ENCODE measurements at regions not wholly inside any gene's neighbourhood (a gene's known extent, or its start where the extent isn't known, plus 50 kb on each side); places are given as distances from the start of the nearest gene placed in this dataset.
A peak's percentile ranks its signal among the peaks of the same experiment; 100 is the strongest.

- Histone ChIP-seq H3K79me1 (ENCODE audit: low read depth in 1 of 2, low read length in 2 of 2) (no peaks in the 10 kb centered on the region), H3K27me3 (ENCODE audit: control insufficient read depth, insufficient read depth, low read length) (no peaks in the 10 kb centered on the region), H3K4me1 (ENCODE audit: control insufficient read depth, insufficient read depth, low read length) (no peaks in the 10 kb centered on the region), H4K8ac (ENCODE audit: low read depth in 2 of 2, low read length in 2 of 2) (no peak overlapping the region), H2AK5ac (ENCODE audit: low read depth, low read length) (no peak overlapping the region), H2AFZ (replicated peaks; ENCODE audit: low read length, poor library complexity) (no peak overlapping the region), H3K9me1 (ENCODE audit: insufficient read depth, low read length) (no peaks in the 10 kb centered on the region), H3K9ac (ENCODE audit: low read depth, low read length) (no peak overlapping the region), H2BK15ac (ENCODE audit: low read depth, low read length) (no peak overlapping the region), H3K27ac (ENCODE audit: insufficient read depth, low read length) (no peak overlapping the region), H2BK5ac (ENCODE audit: low read depth, low read length, poor library complexity, severe bottlenecking) (no peak overlapping the region), H3K56ac (ENCODE audit: extremely low read depth, insufficient read depth, low read length) (no peak overlapping the region), H2BK120ac (ENCODE audit: low read depth, low read length) (no peak overlapping the region), H3K14ac (replicated peaks; ENCODE audit: low read depth, low read length) (no peak overlapping the region), H3K23ac (ENCODE audit: low read depth, low read length) (no peak overlapping the region), H4K5ac (ENCODE audit: low read depth, low read length) (no peak overlapping the region), H2BK20ac (ENCODE audit: low read depth, low read length) (no peak overlapping the region), H2AK9ac (replicated peaks; ENCODE audit: low read depth, low read length, poor library complexity) (no peak overlapping the region), H3K4me3 (ENCODE audit: insufficient read depth, low read depth, low read length) (no peak overlapping the region), H4K91ac (ENCODE audit: insufficient read depth, low read depth, low read length) (no peak overlapping the region), H3K4me2 (ENCODE audit: low read depth, low read length) (no peak overlapping the region), H3K36me3 (ENCODE audit: control insufficient read depth, insufficient read depth, low read length) (no peaks in the 10 kb centered on the region), H3K4ac (ENCODE audit: low read depth, low read length) (no peak overlapping the region), H3K18ac (ENCODE audit: low read depth, low read length) (no peak overlapping the region), H3K9me3 (ENCODE audit: control insufficient read depth, insufficient read depth, low read length) (no peaks in the 10 kb centered on the region), H4K20me1 (ENCODE audit: insufficient read depth, low read length) (no peaks in the 10 kb centered on the region)
- ChIA-PET CTCF (interaction anchor here (0.6 kb wide), 1 partner anchor 15 kb away, joined by 3 read pairs; no protein-coding TSS in a partner anchor), POLR2A (ENCODE audit: unreplicated experiment) (no interaction called here)
- intact Hi-C loops (cut with micrococcal nuclease) = no loop called here
- ATAC-seq (ENCODE audit: low read depth) = peak; percentile 46
- BruUV-seq (replicated peaks) = no TSS peak
- in situ Hi-C loops (cut with MboI; ENCODE audit: low sequenced_read_pairs) = no loop called here
- no peak for TF ChIP-seq SMC3 (IDR thresholded peaks at IDR 0.05; ENCODE audit: low read depth, low read length)
- peak; percentile 49; the same call in 1 of the 2 replicates for TF ChIP-seq CEBPB (IDR thresholded peaks at IDR 0.05; ENCODE audit: low read depth, low read length)
- DNase-seq = peak; percentile 61
- no CpG with 5 or more reads among the region's 1 CpG for WGBS, 2 experiments (ENCODE audit: extremely low coverage in 2 of 2, insufficient read length in 1 of 2)
- dilution Hi-C loops (cut with HindIII; ENCODE audit: low sequenced_read_pairs, unreplicated experiment) = no loop called here
Observed at GRCh38 chr13:34201050-34201913, 383.3 kb downstream of the RFC3 start.

All from IMR-90 (cell line).